GM21619 (cell line): ENCODE measurements at regions not wholly inside any gene's neighbourhood (a gene's known extent, or its start where the extent isn't known, plus 50 kb on each side); places are given as distances from the start of the nearest gene placed in this dataset.
A peak's percentile ranks its signal among the peaks of the same experiment; 100 is the strongest.

Experiments
- ATAC-seq: cut with Tn5 transposase; IDR thresholded peaks from one replicate; pipeline ENCODE4 v1.9.1; 2021; ENCODE audit not compliant: unreplicated experiment

GRCh38 chr4:169811476-169811875, 53.7 kb upstream of the HPF1 start:
- ATAC-seq: no peak

GRCh38 chr4:169810325-169811323, 52.9 kb upstream of the HPF1 start:
- ATAC-seq: peak; percentile 64

GRCh38 chr4:169807934-169808509, 50.3 kb upstream of the HPF1 start:
- no peak for ATAC-seq
